ENCODE measurements at regions not wholly inside any gene's neighbourhood (a gene's known extent, or its start where the extent isn't known, plus 50 kb on each side); places are given as distances from the start of the nearest gene placed in this dataset.

DNA sequence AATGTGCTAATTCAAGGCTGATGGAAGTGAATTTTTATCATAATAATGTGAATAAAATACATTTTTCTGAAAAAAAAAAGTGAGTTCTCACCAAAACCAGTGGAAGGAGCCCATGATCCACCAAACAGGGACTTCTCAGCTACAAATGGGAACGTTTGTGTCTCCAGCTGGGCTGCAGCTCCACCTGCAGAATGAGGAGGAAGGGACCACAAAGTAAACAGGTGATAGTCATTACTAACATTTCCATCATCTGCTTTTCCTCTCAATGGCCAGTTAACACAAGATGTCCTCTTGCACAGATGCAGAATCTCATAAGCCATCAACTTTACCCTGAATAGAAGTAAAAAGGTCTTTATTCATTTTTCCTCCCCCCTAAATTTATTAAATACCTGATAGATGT is 246.2 kb downstream of the MRPL39 start:
- Histone ChIP-seq H3K9ac (ENCODE audit: low read length) (no peak overlapping the region), H4K20me1 (ENCODE audit: insufficient read depth) (no peaks in the 10 kb centered on the region), H3K4me3 (ENCODE audit: low read length) (no peak overlapping the region), H3K36me3 (ENCODE audit: insufficient read depth, low read length) (no peaks in the 10 kb centered on the region), H3K9me2 (ENCODE audit: insufficient read depth, low read length) (no peaks in the 10 kb centered on the region), H3K79me2 (replicated peaks; ENCODE audit: insufficient read depth, low read length) (no peaks in the 10 kb centered on the region), H2AFZ (ENCODE audit: low read depth, low read length) (no peak overlapping the region), H3K27ac (ENCODE audit: low read length) (no peak overlapping the region), H3F3A (ENCODE audit: insufficient read depth, low read length, poor library complexity, severe bottlenecking) (no peaks in the 10 kb centered on the region), H3K4me2 (ENCODE audit: low read length) (no peak overlapping the region), H3K9me3 (ENCODE audit: low read length) (no peaks in the 10 kb centered on the region), H3K27me3 (ENCODE audit: insufficient read depth, low read depth, low read length) (no peaks in the 10 kb centered on the region)
- TF ChIP-seq RAD21 (conservative IDR thresholded peaks at IDR 0.05) (no peak), POLR2AphosphoS5 (IDR thresholded peaks at IDR 0.05) (no peak), SMC3 (conservative IDR thresholded peaks at IDR 0.05; ENCODE audit: poor library complexity) (no peak), MXI1 (conservative IDR thresholded peaks at IDR 0.05; ENCODE audit: poor library complexity, severe bottlenecking) (no peak), TAF1 (IDR thresholded peaks at IDR 0.05; ENCODE audit: low read depth) (no peak), EP300 (conservative IDR thresholded peaks at IDR 0.05; ENCODE audit: poor library complexity, severe bottlenecking) (no peak), EZH2 (IDR thresholded peaks at IDR 0.05; ENCODE audit: borderline replicate concordance, insufficient read depth, low read length, poor library complexity, severe bottlenecking) (no peak)
- TF ChIP-seq, protein P1, sequence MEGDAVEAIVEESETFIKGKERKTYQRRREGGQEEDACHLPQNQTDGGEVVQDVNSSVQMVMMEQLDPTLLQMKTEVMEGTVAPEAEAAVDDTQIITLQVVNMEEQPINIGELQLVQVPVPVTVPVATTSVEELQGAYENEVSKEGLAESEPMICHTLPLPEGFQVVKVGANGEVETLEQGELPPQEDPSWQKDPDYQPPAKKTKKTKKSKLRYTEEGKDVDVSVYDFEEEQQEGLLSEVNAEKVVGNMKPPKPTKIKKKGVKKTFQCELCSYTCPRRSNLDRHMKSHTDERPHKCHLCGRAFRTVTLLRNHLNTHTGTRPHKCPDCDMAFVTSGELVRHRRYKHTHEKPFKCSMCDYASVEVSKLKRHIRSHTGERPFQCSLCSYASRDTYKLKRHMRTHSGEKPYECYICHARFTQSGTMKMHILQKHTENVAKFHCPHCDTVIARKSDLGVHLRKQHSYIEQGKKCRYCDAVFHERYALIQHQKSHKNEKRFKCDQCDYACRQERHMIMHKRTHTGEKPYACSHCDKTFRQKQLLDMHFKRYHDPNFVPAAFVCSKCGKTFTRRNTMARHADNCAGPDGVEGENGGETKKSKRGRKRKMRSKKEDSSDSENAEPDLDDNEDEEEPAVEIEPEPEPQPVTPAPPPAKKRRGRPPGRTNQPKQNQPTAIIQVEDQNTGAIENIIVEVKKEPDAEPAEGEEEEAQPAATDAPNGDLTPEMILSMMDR (IDR thresholded peaks at IDR 0.05; ENCODE audit: poor library complexity, severe bottlenecking), result no peak
- TF ChIP-seq, protein P2, sequence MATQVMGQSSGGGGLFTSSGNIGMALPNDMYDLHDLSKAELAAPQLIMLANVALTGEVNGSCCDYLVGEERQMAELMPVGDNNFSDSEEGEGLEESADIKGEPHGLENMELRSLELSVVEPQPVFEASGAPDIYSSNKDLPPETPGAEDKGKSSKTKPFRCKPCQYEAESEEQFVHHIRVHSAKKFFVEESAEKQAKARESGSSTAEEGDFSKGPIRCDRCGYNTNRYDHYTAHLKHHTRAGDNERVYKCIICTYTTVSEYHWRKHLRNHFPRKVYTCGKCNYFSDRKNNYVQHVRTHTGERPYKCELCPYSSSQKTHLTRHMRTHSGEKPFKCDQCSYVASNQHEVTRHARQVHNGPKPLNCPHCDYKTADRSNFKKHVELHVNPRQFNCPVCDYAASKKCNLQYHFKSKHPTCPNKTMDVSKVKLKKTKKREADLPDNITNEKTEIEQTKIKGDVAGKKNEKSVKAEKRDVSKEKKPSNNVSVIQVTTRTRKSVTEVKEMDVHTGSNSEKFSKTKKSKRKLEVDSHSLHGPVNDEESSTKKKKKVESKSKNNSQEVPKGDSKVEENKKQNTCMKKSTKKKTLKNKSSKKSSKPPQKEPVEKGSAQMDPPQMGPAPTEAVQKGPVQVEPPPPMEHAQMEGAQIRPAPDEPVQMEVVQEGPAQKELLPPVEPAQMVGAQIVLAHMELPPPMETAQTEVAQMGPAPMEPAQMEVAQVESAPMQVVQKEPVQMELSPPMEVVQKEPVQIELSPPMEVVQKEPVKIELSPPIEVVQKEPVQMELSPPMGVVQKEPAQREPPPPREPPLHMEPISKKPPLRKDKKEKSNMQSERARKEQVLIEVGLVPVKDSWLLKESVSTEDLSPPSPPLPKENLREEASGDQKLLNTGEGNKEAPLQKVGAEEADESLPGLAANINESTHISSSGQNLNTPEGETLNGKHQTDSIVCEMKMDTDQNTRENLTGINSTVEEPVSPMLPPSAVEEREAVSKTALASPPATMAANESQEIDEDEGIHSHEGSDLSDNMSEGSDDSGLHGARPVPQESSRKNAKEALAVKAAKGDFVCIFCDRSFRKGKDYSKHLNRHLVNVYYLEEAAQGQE (IDR thresholded peaks at IDR 0.05; ENCODE audit: borderline replicate concordance), result no peak

DNA sequence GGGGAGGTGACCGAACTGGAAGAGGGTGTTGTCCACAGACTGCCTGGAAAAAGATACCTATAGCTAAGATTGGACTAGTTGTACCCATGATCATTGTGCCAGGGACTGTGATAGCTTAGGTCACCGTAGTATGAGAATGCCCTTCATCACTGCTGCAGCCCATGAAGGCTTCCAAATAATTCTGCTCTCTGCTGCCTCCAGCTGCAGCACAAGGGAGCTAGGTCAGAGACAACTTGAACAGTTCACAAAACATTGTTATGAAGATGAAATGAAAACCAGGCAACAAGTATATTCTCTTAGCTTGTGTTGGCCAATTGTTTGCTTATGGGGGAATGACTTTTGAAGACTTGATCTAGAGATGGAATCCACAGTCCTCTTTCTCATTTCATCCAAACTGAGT is 246.7 kb downstream of the MRPL39 start:
- no peak overlapping the region for H3K9ac ChIP-seq (ENCODE audit: low read length)
- TF ChIP-seq TAF1 (IDR thresholded peaks at IDR 0.05; ENCODE audit: low read depth) (no peak), EP300 (conservative IDR thresholded peaks at IDR 0.05; ENCODE audit: poor library complexity, severe bottlenecking) (no peak), SMC3 (conservative IDR thresholded peaks at IDR 0.05; ENCODE audit: poor library complexity) (no peak), MXI1 (conservative IDR thresholded peaks at IDR 0.05; ENCODE audit: poor library complexity, severe bottlenecking) (no peak), EZH2 (IDR thresholded peaks at IDR 0.05; ENCODE audit: borderline replicate concordance, insufficient read depth, low read length, poor library complexity, severe bottlenecking) (no peak), RAD21 (conservative IDR thresholded peaks at IDR 0.05) (no peak), POLR2AphosphoS5 (IDR thresholded peaks at IDR 0.05) (no peak)
- TF ChIP-seq, protein P2 (IDR thresholded peaks at IDR 0.05; ENCODE audit: borderline replicate concordance), result no peak
- H3K4me3 ChIP-seq (ENCODE audit: low read length), result no peak overlapping the region
- H4K20me1 ChIP-seq (ENCODE audit: insufficient read depth), result no peaks in the 10 kb centered on the region
- no peaks in the 10 kb centered on the region for H3F3A ChIP-seq (ENCODE audit: insufficient read depth, low read length, poor library complexity, severe bottlenecking)
- H3K79me2 ChIP-seq (replicated peaks; ENCODE audit: insufficient read depth, low read length), result no peaks in the 10 kb centered on the region
- no peaks in the 10 kb centered on the region for H3K9me3 ChIP-seq (ENCODE audit: low read length)
- no peaks in the 10 kb centered on the region for H3K36me3 ChIP-seq (ENCODE audit: insufficient read depth, low read length)
- H3K9me2 ChIP-seq (ENCODE audit: insufficient read depth, low read length), result no peaks in the 10 kb centered on the region
- no peak overlapping the region for H2AFZ ChIP-seq (ENCODE audit: low read depth, low read length)
- no peak overlapping the region for H3K27ac ChIP-seq (ENCODE audit: low read length)
- H3K27me3 ChIP-seq (ENCODE audit: insufficient read depth, low read depth, low read length), result no peaks in the 10 kb centered on the region
- no peak overlapping the region for H3K4me2 ChIP-seq (ENCODE audit: low read length)

All from neural cell (in vitro differentiated cells).